T-helper 9 cell (primary cell): ENCODE measurements at regions not wholly inside any gene's neighbourhood (a gene's known extent, or its start where the extent isn't known, plus 50 kb on each side); places are given as distances from the start of the nearest gene placed in this dataset.
"Not testable (repeated sequence)": the region's sequence is repeated elsewhere in the genome, so short reads cannot be mapped to it uniquely, and the experiment has no call there.

Experiments used
- DNase-seq: peaks from one replicate; pipeline ENCODE4 v3.0.0-alpha.2; 2020

DNA sequence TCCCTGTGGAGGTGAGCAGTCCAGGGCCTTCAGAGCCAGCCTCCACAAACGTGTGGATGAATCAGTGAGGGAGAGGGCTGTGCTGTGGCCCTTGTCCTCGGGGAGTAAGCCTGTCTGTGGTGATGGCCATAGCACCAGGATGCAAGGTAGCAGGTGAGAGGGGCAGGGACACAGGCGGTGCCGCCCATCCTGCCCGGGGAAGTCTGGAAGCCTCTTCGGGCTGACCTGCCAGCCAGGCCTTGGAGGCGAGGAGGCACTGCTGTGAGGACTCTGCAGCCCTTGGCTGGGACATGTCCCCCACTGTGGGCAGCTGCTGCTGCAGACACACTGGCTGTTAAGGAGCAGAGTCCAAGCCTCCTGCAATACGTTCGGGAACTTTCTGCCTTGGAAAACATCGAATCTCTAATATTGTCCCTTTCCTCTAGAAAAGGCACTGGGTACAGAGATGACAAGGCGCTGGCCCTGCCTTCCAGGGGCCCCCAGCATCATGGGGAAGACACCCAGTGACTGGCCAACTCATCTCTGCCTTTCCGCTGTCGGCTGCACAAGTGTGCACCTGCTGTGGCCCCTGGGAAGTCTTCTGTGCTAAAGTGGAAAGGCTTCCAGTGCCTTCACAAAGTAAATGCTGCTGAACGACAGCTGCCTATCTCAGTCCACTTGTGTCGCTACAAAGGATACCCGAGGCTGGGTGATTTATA is 101.4 kb downstream of the ADRA2C start:
- DNase-seq = no peak

DNA sequence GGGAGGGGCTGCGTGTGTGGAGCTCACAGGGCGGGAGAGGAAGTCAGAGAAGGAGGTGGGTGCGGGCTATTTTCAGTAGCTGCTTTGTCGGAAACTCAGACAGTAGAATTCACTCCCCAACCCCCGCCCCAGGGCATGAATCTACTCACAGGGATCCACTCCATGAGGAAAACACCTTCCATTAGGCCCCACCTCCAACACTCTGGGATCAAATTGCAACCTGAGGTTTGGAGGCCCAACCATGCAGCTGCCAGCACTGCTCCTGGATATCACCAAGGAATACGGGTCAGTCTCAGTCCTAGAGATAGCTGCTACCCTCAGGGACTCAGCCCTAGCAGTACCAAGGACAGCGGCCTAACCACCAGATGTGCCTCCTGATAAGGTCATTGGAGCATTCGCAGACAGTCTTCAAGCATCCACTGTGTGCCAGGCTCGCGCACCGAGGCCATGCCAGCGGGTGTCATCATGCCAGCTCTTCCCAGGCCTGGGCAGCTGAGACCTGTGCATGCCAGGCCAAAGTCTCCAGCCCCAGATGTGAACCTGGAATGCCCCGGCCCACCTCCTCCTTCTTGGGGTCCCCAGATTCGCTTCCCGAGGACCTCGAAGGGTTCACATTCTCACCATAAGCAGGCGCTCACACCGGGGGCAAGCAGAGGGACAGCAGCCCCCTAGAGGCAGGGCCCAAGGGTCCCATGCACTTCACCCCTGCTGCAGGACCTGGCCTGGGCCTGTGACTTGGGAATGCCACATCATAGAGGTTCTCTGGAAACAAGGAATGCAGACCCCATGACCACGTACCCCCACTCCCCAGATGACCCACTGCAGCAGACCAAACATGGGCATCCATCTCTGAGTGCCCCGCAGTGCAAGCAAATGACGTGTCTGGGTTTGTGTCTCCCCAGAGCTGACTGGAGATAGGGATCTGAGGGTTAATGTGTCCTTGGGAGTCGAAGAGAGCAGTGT is 102.3 kb downstream of the ADRA2C start:
- DNase-seq = no peak

DNA sequence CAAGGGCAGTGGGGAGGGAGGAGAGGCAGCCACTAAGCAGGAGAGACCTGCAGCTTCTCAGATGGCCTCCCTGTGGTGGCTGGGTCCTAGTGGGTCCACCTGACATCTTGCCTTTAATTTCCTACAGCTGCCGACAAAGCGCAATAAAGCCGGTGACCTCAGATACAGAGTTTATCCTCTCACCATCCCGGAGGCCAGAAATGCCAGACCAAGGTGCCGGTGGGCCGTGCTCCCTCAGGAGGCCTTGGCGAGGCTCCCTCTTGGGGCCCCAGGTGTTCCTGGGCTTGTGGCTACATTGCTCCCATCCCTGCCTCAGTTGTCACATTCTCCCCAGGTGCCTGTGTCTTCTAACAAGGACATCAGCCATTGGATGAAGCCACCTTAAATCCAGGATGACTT is 103.0 kb downstream of the ADRA2C start:
- DNase-seq = no peak

DNA sequence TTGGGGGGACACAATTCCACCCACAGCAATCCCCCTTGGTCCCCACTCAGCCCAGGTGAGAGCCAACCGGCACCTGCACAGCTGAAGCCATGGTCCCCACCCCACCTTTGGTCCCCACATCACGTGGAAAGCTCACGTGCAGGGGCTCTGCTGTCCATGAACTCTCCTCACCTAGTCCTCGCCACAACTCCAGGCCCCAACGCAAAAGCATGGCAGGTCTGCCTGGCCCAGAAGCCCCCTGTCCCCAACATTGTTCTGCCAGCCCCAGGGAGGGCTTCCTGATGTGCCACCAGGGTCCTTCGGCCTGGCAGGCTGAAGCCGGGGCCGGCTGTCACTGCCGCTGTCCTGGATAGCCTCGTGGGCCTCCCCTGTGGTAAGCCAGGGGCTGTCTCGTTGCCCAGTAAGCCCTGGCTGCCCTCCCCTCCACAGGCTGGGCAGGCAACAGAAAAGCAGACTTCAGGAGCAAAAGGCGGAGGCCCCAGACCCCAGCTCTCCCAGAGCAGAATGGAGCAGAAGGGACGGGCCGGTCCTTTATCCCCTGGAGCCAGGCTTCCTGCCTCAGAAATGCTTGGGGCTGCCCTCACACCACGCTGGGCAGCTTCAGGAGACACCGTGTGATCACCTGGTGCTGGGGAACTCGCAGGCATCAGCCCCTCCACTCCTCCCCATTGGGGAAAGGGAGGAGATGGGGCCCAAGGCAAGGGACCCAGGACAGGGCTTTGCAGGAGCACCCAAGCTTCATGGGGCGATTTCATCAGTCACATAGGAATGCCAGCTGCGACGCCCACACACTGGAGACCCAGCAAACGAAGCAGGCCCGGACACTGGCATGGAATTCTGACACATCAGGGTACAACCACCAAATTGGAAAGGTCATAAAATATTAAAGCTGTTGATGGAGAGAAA is 103.7 kb downstream of the ADRA2C start:
- DNase-seq = no peak

DNA sequence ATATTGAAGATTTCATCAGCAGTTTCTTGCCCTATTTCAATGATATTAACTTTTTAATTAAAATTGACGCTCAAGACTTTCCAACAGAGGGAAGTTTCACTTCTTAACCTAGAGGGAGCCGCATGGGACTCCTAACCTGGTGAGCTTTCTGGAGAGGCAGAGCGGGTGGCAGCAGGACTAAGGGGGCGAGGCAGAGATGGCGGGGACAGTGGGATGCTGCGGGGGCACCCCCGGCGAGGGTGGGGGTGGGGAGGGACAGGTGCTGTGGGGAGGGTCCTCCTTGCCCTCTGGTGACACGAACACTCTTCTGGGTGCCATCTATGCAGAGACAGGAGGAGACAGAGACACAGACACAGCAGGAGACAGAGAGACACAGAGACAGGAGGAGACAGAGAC is 104.4 kb downstream of the ADRA2C start:
- no peak for DNase-seq

DNA sequence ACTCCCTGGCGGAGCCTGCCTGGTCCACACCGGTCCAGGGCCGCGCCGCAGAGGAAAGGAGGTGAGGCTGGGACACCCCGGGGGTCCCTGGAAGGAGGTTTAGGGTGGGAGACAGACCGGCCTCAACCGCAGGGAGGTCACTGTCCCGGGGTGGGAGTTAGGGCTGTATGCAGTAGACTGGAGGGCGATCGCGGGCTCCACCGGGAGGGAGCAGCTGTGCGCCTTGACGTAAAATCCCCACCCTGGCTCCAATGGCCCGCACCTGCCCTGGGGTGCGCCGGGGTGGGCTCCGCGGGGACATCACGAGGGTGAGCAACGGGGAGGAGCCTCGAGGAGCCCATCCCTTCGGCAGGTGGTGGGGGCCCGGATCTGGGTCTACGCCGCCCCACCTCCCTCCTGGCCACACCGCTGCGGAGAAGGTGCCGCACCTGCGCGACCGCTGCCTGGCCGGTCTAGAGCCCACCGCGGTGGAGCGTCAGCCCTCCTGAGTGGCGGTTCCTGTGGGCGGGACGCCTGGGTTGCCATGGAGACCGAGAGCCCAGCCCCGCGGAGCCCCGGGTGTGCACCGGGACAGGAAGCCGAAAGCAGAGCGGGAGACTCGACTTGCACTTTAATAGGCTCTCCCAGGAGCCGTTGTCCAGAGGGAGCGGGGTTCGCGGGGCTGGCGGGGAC is 105.1 kb downstream of the ADRA2C start:
- DNase-seq = no peak

DNA sequence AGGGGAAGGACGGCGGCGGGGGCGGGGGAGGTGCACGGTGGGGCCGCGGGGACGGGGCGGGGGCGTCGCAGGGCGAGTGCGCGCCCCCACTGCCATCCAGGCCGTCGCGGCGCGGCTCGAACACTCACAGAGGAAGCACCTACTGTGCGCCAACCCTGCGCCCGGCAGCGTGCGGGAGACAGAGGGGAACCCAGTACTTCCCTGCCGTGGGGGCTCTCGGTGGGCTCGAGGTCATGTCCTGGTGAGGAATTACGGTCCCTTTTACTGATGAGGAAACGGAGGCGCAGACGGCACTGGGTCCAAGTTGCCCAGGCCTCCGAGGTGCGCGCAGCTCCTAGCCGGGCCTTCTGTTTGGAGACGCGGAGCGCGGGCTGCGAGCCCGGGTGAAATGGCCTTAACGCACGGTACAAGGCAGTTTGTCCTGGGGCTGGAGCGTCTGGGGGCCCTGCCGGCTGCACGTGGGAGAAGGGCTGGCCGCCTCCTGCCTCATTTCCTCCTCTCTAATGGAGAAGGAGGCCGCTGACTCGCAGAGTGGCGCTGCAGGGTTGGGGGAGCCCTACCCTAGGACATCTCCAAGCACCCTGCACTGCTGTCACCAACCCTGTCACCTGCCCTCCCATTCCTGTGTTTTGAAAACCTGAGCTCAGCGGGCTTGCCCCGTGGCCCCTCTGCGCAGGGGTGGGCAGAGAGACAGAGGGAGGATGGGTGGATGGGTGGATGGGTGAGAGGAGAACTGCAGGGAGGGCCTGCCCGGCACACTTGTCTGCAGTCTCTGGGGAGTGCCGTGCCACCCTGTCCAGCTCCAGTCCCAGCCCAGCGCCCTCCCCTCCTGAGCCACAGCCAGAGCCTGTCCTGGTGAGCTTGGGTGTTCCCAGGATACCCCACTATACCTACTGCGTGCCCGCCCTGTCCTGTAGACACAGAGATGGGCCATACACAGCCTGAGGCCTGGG is 106.0 kb downstream of the ADRA2C start:
- no peak for DNase-seq

DNA sequence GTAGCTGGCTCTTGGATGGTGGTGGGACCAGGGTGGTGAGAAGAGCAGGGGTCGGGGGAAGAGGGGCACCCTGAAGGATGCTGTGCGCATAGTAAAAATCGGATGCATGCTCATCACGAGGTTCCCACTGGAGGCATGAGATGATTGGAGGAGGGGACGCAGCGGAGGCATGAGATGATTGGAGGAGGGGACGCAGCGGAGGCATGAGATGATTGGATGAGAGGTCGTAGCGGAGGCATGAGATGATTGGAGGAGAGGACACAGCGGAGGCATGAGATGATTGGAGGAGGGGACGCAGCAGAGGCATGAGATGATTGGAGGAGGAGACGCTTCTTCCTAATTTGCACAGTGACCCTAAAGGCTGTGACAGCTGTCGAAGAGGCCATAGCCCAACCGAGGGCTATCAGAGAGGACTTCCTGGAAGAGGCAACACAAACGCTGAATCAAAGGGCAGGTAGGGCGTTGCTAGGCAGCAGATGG is 106.7 kb downstream of the ADRA2C start:
- no peak for DNase-seq

DNA sequence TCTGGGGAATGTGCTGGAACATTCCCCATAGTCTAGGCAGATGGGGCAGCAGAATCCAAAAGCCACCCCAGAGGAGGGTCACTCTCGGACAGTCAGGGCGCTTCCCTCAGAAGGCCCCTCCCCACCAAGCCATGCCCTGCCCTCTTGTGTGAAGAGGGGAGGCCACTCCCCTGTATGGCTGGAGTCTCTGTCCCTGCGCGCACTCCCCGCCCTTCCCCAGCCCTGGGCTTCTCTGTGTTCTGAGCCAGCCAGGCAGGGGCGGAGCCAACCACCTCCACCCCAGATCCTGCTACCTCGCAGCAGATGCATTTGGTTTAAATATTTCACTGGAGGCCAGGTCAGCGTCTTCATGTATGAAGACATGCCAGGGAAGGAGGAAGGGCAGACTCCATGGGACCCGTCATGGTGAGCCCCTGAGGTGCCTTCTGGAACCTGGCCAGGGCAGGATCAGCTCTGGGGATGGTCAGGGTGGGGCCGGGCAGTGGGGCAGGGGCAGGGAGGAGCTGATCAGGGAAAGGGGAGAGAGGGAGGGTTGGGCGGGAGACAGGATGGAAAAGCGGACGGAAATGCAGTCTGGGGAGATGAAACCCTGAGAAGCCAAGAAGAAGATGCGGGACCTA is 107.3 kb downstream of the ADRA2C start:
- no peak for DNase-seq

DNA sequence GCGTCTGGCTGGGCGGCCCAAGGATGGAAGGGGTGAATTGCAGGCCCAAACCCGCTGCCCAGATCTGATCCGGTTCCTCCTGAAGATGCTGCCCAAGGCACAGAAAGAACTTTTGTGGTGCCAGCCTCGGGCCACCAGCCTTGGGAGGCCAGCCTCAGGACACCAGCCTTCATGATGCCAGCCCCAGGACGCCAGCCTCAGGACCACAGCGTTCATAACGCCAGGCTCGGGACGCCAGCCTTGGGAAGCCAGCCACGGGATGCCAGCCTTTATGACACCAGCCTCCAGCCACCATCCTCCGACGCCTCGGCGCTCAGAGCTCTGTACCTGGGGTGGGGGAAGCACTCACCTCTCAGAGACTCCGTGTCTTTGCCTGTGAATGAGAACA is 107.8 kb downstream of the ADRA2C start:
- no peak for DNase-seq

DNA sequence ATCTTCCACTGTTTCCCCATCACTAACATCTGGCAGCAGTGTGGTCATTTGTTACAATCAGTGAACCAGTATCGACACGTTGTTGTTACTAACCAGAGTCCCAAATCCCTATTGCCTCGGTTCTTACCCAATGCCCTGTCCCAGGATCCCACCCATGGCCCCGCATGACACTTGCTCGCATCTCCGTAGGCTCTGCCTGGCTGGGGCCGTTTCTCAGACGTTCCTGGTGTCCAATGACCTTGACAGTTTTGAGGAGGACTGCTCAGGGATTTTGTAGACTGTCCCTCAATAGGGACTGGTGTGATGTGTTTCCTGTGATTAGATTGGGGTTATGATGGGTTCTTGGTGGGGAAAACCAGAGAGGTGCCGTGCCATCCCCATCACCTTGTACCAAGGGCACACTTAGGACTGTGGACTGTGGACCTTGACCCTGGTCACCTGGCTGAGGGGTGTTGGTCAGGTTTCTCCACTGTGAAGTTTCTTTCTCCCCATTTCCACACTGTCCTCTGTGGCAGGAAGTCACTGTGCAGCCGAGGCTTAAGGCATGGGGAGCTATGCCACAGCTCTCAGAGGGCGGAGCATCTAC is 108.4 kb downstream of the ADRA2C start:
- DNase-seq = no peak

DNA sequence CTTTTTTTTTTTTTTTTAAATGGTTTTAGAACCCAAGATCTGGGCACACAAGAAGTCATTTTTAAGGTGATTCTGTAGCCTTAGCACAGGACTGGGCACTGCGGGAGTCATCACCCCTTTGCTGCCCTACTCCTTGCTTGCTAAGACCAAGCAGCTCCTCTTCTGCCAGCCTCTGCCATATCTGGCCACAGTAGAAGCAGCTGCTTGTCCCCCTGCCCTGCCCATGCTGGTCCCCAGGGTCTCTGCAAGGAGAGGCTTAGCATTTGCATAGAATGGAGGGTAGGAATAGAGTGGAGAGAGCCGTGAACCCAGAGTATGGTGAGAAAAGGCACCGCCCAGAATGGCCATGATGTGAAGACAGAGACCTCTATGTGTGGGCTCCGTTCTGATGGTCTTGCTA is 109.3 kb downstream of the ADRA2C start:
- no peak for DNase-seq

DNA sequence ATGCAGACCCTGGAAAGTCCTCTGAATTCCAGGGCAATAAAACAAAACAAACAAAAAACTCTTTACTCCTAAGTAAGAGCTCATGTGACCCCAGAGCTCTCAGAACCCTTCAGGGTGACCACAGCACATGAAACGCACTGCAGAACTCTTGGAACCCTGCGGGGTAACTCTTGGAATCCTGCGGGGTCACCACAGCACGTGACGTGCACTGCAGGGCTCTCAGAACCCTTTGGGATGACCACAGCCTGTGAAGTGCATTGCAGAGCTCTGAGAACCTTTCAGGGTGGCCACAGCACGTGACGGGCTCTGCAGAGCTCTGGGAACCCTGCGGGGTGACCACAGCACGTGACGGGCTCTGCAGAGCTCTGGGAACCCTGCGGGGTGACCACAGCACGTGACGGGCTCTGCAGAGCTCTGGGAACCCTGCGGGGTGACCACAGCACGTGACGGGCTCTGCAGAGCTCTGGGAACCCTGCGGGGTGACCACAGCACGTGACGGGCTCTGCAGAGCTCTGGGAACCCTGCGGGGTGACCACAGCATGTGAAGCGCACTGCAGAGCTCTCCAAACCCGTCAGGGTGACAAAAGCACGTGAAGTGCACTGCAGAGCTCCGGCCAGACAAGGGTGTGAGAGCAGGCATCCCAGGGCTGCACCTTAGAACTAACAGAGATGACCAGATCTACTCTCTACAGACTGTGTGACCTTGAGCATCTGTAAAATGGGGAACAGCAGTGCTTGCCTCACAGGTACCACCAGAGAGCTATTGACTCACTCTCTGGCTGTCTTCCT is 110.1 kb downstream of the ADRA2C start:
- DNase-seq = not testable (repeated sequence)

DNA sequence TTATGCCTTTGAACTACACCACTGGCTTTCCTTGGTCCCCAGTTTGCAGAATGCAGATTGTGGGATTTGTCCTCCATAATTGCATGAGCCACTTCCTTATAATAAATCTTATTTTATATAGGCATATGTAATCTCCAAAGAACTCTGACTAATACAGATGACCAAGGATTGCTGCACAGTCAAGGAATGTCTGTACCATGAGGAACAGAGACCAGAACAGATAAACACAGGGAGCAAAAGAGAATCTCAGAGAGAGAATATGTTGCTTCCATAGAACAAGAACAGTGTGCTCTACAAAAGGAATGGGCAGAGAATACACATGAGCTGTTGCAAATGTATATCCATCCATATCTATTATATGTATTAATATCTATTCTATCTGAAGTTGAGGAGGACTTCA is 111.1 kb downstream of the ADRA2C start:
- no peak for DNase-seq

DNA sequence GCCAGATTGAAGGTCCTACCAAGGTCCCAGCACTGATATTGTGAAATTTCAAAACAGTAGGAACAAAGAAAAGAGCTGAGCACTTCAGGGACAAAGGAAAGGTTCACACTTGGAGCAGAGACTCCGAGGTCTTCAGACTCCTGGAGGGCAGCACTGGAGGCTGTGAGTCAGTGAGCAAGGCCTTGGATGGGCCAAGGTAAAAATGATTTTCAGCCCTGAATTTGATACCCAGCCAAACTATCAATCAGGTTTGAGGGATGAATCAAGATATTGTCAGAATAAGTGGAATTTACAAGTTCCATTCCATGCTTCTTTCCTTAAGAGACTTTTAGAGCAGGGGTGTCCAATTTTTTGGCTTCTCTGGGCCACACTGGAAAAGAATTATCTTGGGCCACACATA is 111.7 kb downstream of the ADRA2C start:
- DNase-seq = no peak

DNA sequence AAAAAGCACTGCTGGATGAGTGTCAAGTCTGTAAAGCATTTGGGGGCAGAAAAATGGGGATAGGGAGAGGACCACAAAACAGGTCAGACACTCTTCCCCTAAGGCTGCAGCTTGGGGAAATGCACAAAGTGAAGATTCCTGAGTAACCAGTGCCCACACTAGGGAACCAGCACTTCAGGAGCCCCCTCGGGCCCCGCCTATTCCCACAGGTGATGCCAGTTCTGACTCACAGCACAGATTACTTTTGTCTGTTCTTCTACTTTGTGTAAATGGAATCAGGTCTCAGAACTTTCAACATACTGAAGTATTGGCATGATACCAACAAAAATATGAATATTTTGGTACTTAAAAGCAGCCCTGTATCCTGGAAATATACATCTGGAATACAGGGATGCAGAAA is 112.5 kb downstream of the ADRA2C start:
- no peak for DNase-seq

DNA sequence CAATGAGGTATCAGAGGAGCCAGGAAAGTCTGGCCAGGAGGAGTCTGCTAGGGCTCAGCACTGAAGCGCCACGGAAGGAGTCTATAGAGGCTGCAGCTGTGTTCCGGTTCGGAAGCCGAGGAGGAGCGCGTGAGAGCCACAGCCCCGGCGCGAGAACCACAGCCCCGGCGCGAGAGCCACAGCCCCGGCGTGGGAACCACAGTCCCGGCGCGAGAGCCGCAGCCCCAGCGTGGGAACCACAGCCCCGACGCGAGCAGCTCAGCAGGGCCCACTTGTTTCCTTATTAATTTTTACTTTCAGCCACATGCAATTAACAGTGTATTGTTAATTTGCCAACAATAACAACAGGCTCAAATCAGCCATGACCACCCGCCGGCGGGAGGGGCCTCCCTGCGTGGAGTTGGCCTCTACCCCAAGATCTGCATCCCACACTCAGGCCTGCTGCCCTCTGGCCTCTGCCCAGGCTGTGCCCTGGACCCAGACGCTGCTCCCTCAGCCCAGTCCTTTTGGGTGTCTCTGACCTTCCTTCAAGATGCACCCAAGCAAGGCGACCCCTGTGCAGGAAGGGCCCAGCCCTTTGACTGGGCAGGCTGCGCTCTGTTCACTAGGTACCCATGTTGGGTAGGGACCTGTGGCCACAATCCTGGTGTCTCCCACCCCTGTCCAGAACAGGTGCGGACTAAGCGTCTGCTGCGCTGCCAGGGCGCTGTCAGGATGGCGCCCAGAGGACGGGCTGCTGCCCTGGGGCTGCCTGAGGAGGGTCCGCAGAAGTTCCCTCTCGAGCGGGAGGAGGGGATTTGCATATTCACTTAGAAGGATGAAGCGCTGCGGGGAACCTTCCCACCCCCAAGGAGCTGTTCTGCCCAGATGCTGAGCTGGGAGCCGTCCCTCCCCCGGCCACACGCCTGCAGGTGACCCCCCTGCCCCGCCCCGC is 113.8 kb downstream of the ADRA2C start:
- no peak for DNase-seq

DNA sequence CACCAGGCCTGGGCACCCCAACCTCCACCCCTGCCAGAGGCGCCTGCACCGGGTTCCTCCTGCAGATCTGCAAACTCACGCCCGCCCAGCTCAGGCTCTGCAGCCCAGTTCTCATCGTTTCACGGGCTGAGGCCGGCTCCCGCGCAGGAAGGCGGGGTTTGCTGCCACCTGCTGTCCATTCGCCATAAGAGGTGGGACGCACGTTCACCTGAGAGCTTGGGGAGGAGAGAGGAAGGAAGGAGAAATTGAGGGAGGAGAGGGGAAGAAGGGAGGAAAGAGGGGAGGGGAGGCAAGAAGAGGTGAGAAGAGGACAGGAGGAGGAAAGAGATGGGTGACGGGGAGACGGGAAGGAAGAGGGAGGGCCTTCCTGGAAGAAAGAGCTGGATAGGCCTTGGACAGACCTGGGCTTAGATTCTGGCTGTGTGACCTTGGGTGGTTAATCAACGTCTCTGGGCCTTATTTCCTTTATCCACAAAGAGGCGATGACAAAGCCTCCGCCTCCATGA is 114.5 kb downstream of the ADRA2C start:
- peak; percentile 52 for DNase-seq
